Testis (tissue), 2 donors: ENCODE measurements at regions not wholly inside any gene's neighbourhood (a gene's known extent, or its start where the extent isn't known, plus 50 kb on each side); places are given as distances from the start of the nearest gene placed in this dataset.
"Not testable (repeated sequence)": the region's sequence is repeated elsewhere in the genome, so short reads cannot be mapped to it uniquely, and the experiment has no call there.

ENCODE experiments used
- DNase-seq: peaks from one replicate; pipeline ENCODE4 v3.0.0-alpha.2; 2019
- H3K27ac ChIP-seq, 2 donors: fragments of 200-600 bp; sonication (generic); one replicate each; pipeline ENCODE4 v1.5.1; 2019
- H3K27me3 ChIP-seq: fragments of 200-600 bp; sonication (generic); one replicate; pipeline ENCODE4 v1.5.1; 2019
- H3K36me3 ChIP-seq: fragments of 200-600 bp; sonication (generic); one replicate; pipeline ENCODE4 v1.5.1; 2017; ENCODE audit warnings: low read depth; ENCODE audit errors: missing control alignments
- H3K4me1 ChIP-seq: fragments of 200-600 bp; sonication (generic); one replicate; pipeline ENCODE4 v1.5.1; 2019
- H3K4me3 ChIP-seq, 2 donors: fragments of 200-600 bp; sonication (generic); one replicate each; pipeline ENCODE4 v1.5.1; 2017 to 2019
- H3K9me3 ChIP-seq: fragments of 200-600 bp; sonication (generic); one replicate; pipeline ENCODE4 v1.5.1; 2017
- CTCF ChIP-seq, 3 experiments: fragments of 450-650 bp in 2 of 3; fragments of 200-600 bp in 1 of 3; sonication (generic) in 1 of 3; IDR thresholded peaks; one replicate each; pipeline ENCODE4 v1.5.1; 2016 to 2019; ENCODE audit warnings: antibody characterized with exemption in 3 of 3, mild to moderate bottlenecking in 2 of 3, moderate library complexity in 1 of 3
- POLR2A ChIP-seq: fragments of 450-650 bp; IDR thresholded peaks from one replicate; pipeline ENCODE4 v1.6.1; 2017; ENCODE audit warnings: antibody characterized with exemption, mild to moderate bottlenecking, moderate library complexity
- WGBS, 2 donors: methylation state at CpG; one replicate each; pipeline ENCODE4 v1.1.5; 2018; 5-methylcytosine and 5-hydroxymethylcytosine counted together
- intact Hi-C: fragments of 100-400 bp; cut with DNase I; formaldehyde crosslinking; loops from one replicate; pipeline ENCODE4 v1.15.1; 2023; ENCODE audit warnings: low total_unique reads

DNA sequence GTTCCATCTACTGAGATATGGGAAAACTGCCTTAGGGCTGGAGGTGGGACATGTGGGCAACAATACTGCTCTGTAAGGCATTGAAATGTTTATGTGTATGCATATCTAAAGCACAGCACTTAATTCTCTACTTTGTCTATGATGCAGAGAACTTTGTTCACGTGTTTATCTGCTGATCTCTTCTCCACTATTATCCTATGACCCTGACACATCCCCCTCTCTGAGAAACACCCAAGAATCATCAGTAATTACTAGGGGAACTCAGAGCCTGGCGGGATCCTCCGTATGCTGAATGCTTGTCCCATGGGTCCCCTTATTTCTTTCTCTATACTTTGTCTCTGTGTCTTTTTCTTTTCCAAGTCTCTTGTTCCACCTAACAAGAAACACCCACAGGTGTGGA, 63.8 kb downstream of the OR4A15 start:
- H3K4me1 ChIP-seq, intact Hi-C loops, H3K4me3 ChIP-seq, H3K27me3 ChIP-seq, DNase-seq, H3K9me3 ChIP-seq, H3K36me3 ChIP-seq, H3K27ac ChIP-seq: not testable (repeated sequence)
- WGBS, 2 donors, result 27 to 58% methylated on average over 3 of the region's 3 CpGs

DNA sequence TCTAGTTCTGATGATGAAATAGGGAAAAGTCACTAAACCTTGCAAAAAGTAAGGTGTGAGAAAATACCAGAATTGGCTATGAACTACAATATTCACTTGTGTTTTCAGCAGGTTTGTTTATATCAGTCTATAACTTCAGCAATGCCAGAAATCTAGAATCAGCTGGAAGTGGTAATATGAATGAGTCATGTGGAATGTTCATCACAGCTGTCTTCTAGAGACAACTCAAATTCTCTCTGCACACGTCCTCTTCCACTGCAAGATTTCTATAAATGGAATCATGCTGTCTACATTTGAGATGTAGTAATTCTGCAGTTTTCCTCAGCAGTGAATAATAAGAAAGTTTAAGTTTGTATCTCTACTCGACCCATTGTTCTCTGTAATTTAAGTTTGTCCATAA, 89.9 kb downstream of the OR4A15 start:
- no peaks in the 10 kb centered on the region for H3K36me3 ChIP-seq
- no peak for TF ChIP-seq CTCF (IDR thresholded peaks at IDR 0.05)
- TF ChIP-seq POLR2A, result no peak
- WGBS, 2 donors, result 7 to 17% methylated on average over 2 of the region's 2 CpGs
- DNase-seq, result no peak
- H3K4me3 ChIP-seq, result no peak overlapping the region
- H3K27ac ChIP-seq, result no peak overlapping the region
- H3K9me3 ChIP-seq, result no peaks in the 10 kb centered on the region
- H3K4me1 ChIP-seq, result no peaks in the 10 kb centered on the region
- intact Hi-C loops, result no loop called here
- H3K27me3 ChIP-seq, result no peaks in the 10 kb centered on the region

DNA sequence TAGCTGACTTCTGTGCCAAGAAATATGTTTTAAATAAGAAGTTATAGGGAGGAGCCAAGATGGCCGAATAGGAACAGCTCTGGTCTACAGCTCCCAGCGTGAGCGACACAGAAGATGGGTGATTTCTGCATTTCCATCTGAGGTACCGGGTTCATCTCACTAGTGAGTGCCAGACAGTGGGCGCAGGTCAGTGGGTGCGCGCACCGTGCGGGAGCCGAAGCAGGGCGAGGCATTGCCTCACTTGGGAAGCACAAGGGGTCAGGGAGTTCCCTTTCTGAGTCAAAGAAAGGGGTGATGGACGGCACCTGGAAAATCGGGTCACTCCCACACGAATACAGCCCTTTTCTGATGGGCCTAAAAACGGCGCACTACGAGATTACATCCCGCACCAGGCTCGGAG, 92.1 kb downstream of the OR4A15 start:
- H3K36me3 ChIP-seq, DNase-seq, H3K9me3 ChIP-seq, intact Hi-C loops, H3K27me3 ChIP-seq, H3K4me1 ChIP-seq, H3K4me3 ChIP-seq, H3K27ac ChIP-seq: not testable (repeated sequence)
- WGBS, 2 donors, result 73 to 77% methylated on average over 19 of the region's 19 CpGs

- DNase-seq, result no peak
- intact Hi-C loops, result no loop called here
Observed at GRCh38 chr11:55474321-55474720, 79.9 kb upstream of the OR4C15 start.

DNA sequence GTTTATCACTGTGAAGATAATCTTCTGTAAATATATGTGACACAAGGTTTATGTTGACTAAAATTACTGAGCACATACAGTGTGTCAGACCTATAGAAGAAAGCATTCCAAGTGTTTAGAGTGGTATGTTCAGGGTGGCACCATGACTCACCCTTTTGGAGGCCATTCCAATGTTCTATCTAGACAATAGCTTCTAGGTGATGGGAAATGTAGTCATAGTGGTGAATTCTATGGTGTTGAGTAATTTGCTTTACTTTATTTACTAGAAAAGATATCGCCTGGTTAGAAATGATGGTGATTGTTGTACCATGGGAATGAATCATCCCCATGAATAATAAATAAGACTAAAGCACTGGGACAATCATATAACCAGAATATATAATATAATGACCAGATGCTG, 72.9 kb upstream of the OR4C15 start:
- 60 to 76% methylated on average over 1 of the region's 1 CpG for WGBS, 2 donors
- Histone ChIP-seq H3K27ac (no peak overlapping the region), H3K4me1 (no peaks in the 10 kb centered on the region), H3K36me3 (no peaks in the 10 kb centered on the region), H3K9me3 (no peaks in the 10 kb centered on the region), H3K4me3 (no peak overlapping the region), H3K27me3 (no peaks in the 10 kb centered on the region)
- TF ChIP-seq POLR2A, result no peak
- TF ChIP-seq CTCF (IDR thresholded peaks at IDR 0.05), result no peak
- no peak for DNase-seq
- intact Hi-C loops, result no loop called here

More at GRCh38 chr11:55474321-55474720, 79.9 kb upstream of the OR4C15 start:
- no peak overlapping the region for H3K4me3 ChIP-seq
- no peaks in the 10 kb centered on the region for H3K27me3 ChIP-seq
- H3K27ac ChIP-seq, result no peak overlapping the region
- no peak for TF ChIP-seq CTCF (IDR thresholded peaks at IDR 0.05)
- TF ChIP-seq POLR2A, result no peak
- H3K4me1 ChIP-seq, result no peaks in the 10 kb centered on the region
- H3K36me3 ChIP-seq, result no peaks in the 10 kb centered on the region
- WGBS, 2 donors, result 57 to 62% methylated on average over 2 of the region's 2 CpGs
- no peaks in the 10 kb centered on the region for H3K9me3 ChIP-seq

- intact Hi-C loops, result no loop called here
- no peak overlapping the region for H3K27ac ChIP-seq
- no peaks in the 10 kb centered on the region for H3K27me3 ChIP-seq
- H3K4me1 ChIP-seq, result no peaks in the 10 kb centered on the region
- no peak for TF ChIP-seq CTCF (IDR thresholded peaks at IDR 0.05)
- no peak for TF ChIP-seq POLR2A
- H3K4me3 ChIP-seq, result no peak overlapping the region
- H3K36me3 ChIP-seq, result no peaks in the 10 kb centered on the region
- H3K9me3 ChIP-seq, result no peaks in the 10 kb centered on the region
- DNase-seq, result no peak
- WGBS, 2 donors, result 30 to 48% methylated on average over 5 of the region's 5 CpGs
Observed at GRCh38 chr11:55497068-55497467, 57.2 kb upstream of the OR4C15 start.
